Left lung (tissue), 4 donors: ENCODE measurements at regions not wholly inside any gene's neighbourhood (a gene's known extent, or its start where the extent isn't known, plus 50 kb on each side); places are given as distances from the start of the nearest gene placed in this dataset.
A peak's percentile ranks its signal among the peaks of the same experiment; 100 is the strongest.

Experiments
- ATAC-seq: fragments of 200-7000 bp; cut with Tn5 transposase; one replicate; pipeline ENCODE4 v1.9.1; 2020; ENCODE audit warnings: moderate library complexity
- DNase-seq, 4 donors: peaks; one replicate each; pipeline ENCODE4 v3.0.0-alpha.2; 2013 to 2020
- H3K27ac ChIP-seq, 2 donors: fragments of 200-600 bp; sonication (generic) in 1 of 2; one replicate each; pipeline versions ENCODE4 v1.5.0 to v1.8.0; 2020 to 2021
- H3K27me3 ChIP-seq, 2 donors: fragments of 200-600 bp; sonication (generic) in 1 of 2; one replicate each; pipeline versions ENCODE4 v1.5.0 to v1.8.0; 2020 to 2021
- H3K36me3 ChIP-seq, 2 donors: fragments of 200-600 bp; sonication (generic) in 1 of 2; one replicate each; pipeline versions ENCODE4 v1.5.0 to v1.8.0; 2020 to 2021
- H3K4me1 ChIP-seq, 2 donors: fragments of 200-600 bp; one replicate each; pipeline ENCODE4 v1.8.0; 2021
- H3K4me3 ChIP-seq, 2 donors: fragments of 200-600 bp; sonication (generic) in 1 of 2; one replicate each; pipeline versions ENCODE4 v1.5.0 to v1.8.0; 2020 to 2021; ENCODE audit warnings: mild to moderate bottlenecking in 1 of 2
- H3K9me3 ChIP-seq, 2 donors: fragments of 200-600 bp; sonication (generic) in 1 of 2; one replicate each; pipeline versions ENCODE4 v1.5.0 to v1.8.0; 2020 to 2021
- intact Hi-C, 2 donors: fragments of 100-400 bp; cut with DNase I; formaldehyde crosslinking; loops; one replicate each; pipeline versions ENCODE4 v1.11.2 to v1.14.2; 2022
- TF ChIP-seq, protein P1 (sequence below), 2 donors: fragments of 200-600 bp; sonication (generic) in 1 of 2; IDR thresholded peaks; one replicate each; pipeline versions ENCODE4 v1.5.0 to v1.8.0; 2021; ENCODE audit warnings: antibody characterized with exemption in 2 of 2
- donor health status: DM: no; HTN: yes; CAD: no.
- donor health status: DM: no; HTN: no; CAD: no.

DNA sequence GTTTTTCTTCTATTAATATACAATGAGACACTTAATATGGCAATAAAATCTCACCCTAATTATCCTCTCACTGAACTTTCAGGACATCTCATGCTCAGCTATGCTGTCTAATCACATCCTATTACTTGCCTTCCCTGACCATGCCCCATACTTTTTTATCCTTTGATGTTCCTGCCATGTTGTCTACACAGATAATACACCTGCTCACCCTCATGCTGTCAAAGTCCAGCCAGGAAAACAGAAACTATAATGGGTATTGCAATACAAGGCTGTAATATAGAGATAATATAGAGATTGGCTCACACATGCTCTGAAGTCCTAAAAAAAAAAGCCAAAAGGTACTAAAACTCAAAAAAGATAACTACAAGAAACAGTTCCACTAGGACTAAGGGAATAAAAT lies 305.4 kb downstream of the PRDM5 start:
- ATAC-seq, result no peak
- Histone ChIP-seq H3K27me3 (no peaks in the 10 kb centered on the region), H3K4me1 (no peaks in the 10 kb centered on the region), H3K36me3 (no peaks in the 10 kb centered on the region), H3K4me3 (no peak overlapping the region), H3K9me3 (no peaks in the 10 kb centered on the region), H3K27ac (no peak overlapping the region)
- DNase-seq, result no peak
- intact Hi-C loops, result no loop called here
- TF ChIP-seq, protein P1, sequence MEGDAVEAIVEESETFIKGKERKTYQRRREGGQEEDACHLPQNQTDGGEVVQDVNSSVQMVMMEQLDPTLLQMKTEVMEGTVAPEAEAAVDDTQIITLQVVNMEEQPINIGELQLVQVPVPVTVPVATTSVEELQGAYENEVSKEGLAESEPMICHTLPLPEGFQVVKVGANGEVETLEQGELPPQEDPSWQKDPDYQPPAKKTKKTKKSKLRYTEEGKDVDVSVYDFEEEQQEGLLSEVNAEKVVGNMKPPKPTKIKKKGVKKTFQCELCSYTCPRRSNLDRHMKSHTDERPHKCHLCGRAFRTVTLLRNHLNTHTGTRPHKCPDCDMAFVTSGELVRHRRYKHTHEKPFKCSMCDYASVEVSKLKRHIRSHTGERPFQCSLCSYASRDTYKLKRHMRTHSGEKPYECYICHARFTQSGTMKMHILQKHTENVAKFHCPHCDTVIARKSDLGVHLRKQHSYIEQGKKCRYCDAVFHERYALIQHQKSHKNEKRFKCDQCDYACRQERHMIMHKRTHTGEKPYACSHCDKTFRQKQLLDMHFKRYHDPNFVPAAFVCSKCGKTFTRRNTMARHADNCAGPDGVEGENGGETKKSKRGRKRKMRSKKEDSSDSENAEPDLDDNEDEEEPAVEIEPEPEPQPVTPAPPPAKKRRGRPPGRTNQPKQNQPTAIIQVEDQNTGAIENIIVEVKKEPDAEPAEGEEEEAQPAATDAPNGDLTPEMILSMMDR (IDR thresholded peaks at IDR 0.05), result no peak

DNA sequence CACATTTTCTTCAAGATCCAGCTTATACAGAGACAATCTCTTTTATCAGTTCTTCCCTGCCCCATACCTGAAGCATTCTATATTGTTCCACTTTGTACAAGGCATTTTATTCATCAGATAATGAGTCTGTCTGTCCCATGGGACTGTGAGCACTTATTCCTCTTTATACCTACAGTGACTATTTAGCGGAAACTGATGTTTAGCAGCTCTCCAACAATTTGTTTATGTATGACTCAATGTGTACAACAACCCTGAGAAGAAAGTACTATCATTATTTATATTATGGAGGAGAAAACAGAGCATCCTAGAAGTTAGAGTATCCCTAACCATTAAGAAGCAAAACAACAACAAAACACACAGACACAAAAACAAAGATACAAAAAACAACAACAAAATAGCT lies 306.5 kb downstream of the PRDM5 start:
- intact Hi-C loops, result no loop called here
- Histone ChIP-seq H3K4me3 (no peak overlapping the region), H3K27ac (no peak overlapping the region), H3K4me1 (no peaks in the 10 kb centered on the region), H3K27me3 (no peaks in the 10 kb centered on the region), H3K36me3 (no peaks in the 10 kb centered on the region), H3K9me3 (no peaks in the 10 kb centered on the region)
- no peak for DNase-seq
- TF ChIP-seq, protein P1 (IDR thresholded peaks at IDR 0.05), result no peak
- no peak for ATAC-seq

GRCh38 chr4:120613778-120614177 lies 308.7 kb downstream of the PRDM5 start:
- no peaks in the 10 kb centered on the region for H3K27me3 ChIP-seq
- ATAC-seq, result no peak
- H3K9me3 ChIP-seq, result no peaks in the 10 kb centered on the region
- no peak overlapping the region for H3K27ac ChIP-seq
- no peak for DNase-seq
- no peaks in the 10 kb centered on the region for H3K36me3 ChIP-seq
- H3K4me3 ChIP-seq, result no peak overlapping the region
- TF ChIP-seq, protein P1 (IDR thresholded peaks at IDR 0.05), result no peak
- H3K4me1 ChIP-seq, result no peaks in the 10 kb centered on the region
- intact Hi-C loops, result no loop called here

DNA sequence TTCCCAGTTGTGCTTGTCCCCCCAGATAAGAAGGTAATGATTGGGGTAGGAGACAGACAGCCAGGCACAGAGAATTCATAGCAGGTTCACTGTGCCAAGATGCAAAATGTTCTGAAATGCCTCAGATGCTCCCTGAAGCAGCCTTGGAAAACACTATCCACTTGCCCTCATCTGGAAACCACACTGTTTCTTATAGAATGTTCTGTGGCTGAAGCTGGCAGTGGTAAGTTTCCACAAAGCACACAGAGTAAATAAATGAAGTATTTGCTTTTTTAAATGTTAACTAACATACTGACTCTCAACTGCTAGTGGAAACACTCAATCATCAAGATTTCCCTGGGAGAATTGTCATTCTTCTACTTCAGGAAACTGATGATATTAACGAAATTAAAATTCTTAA lies 311.4 kb downstream of the PRDM5 start:
- H3K27ac ChIP-seq, result no peak overlapping the region
- ATAC-seq (peak; percentile 80), DNase-seq (no peak)
- no peak overlapping the region for H3K4me3 ChIP-seq
- no peaks in the 10 kb centered on the region for H3K36me3 ChIP-seq
- H3K9me3 ChIP-seq, result peaks cover 0 to 10% of the 10 kb centered on the region in 2 donors
- TF ChIP-seq, protein P1 (IDR thresholded peaks at IDR 0.05), result no peak
- H3K27me3 ChIP-seq, result no peaks in the 10 kb centered on the region
- intact Hi-C loops, result no loop called here
- no peaks in the 10 kb centered on the region for H3K4me1 ChIP-seq

- no peaks in the 10 kb centered on the region for H3K36me3 ChIP-seq
- H3K9me3 ChIP-seq, result no peaks in the 10 kb centered on the region
- no peak for ATAC-seq
- DNase-seq, result no peak
- H3K27ac ChIP-seq, result no peak overlapping the region
- H3K27me3 ChIP-seq, result no peaks in the 10 kb centered on the region
- intact Hi-C loops, result no loop called here
- TF ChIP-seq, protein P1 (IDR thresholded peaks at IDR 0.05), result no peak
- H3K4me1 ChIP-seq, result no peaks in the 10 kb centered on the region
- H3K4me3 ChIP-seq, result no peak overlapping the region
These were observed 331.5 kb downstream of the PRDM5 start for GRCh38 chr4:120591038-120591437.
